Mesothelial cell of epicardium (in vitro differentiated cells): ENCODE measurements at regions not wholly inside any gene's neighbourhood (a gene's known extent, or its start where the extent isn't known, plus 50 kb on each side); places are given as distances from the start of the nearest gene placed in this dataset.

Source experiments
- DNase-seq, 2 experiments: peaks; one replicate each; pipeline ENCODE4 v3.0.0; 2021; ENCODE audit warnings: low spot score in 2 of 2; ENCODE audit not compliant: unreplicated experiment in 2 of 2
- H3K27ac Mint-ChIP-seq: 2 replicates; pipeline ENCODE4 v1.8.0; 2021; ENCODE audit warnings: mixed read lengths
- H3K27me3 Mint-ChIP-seq: 2 replicates; pipeline ENCODE4 v1.8.0; 2021; ENCODE audit warnings: low read depth, mixed read lengths
- H3K36me3 Mint-ChIP-seq: 2 replicates; pipeline ENCODE4 v1.8.0; 2021; ENCODE audit warnings: mixed read lengths
- H3K4me1 Mint-ChIP-seq: 2 replicates; pipeline ENCODE4 v1.8.0; 2021; ENCODE audit warnings: mixed read lengths
- H3K4me3 Mint-ChIP-seq: 2 replicates; pipeline ENCODE4 v1.8.0; 2021; ENCODE audit warnings: mild to moderate bottlenecking, moderate library complexity, mixed read lengths
- H3K9me3 Mint-ChIP-seq: 2 replicates; pipeline ENCODE4 v1.8.0; 2021; ENCODE audit warnings: mixed read lengths
- TF ChIP-seq, protein P1 (sequence below): fragments of 200-600 bp; sonication (generic); IDR thresholded peaks from one replicate; pipeline ENCODE4 v1.5.0; 2021; ENCODE audit warnings: antibody characterized with exemption; ENCODE audit not compliant: unreplicated experiment

DNA sequence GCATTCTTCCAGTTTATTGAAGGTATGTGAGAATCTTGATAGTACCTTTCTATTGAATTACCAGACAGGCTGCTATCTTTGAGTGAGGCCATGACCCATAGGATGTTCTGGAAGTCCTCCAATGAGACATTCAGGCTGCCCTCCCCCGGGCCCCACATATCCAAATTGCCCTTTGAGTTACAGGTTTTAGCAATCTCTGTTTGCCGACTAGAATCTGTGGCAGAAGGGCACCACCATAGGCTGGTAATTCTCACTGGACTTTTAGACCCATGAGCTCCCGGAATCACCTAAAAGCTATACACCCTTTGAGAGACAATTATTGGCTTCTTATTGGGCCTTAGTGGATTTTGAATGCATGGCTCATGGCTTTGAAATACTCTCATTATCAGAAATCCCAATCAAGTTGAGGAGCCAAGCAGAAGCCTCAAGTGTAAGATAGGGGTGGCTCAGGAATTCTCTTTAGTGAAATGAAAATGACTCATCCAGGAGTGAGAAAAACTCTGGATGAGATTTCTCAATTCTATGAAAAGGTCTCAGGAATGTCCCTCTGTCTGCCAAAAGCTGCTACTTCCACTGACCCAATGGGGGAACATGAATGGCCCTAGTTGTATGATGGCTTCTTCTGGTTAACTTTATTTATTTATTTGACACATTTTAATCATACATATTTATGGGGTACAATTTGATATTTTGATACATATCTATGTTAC lies 172.1 kb upstream of the CSNK1A1L start:
- TF ChIP-seq, protein P1, sequence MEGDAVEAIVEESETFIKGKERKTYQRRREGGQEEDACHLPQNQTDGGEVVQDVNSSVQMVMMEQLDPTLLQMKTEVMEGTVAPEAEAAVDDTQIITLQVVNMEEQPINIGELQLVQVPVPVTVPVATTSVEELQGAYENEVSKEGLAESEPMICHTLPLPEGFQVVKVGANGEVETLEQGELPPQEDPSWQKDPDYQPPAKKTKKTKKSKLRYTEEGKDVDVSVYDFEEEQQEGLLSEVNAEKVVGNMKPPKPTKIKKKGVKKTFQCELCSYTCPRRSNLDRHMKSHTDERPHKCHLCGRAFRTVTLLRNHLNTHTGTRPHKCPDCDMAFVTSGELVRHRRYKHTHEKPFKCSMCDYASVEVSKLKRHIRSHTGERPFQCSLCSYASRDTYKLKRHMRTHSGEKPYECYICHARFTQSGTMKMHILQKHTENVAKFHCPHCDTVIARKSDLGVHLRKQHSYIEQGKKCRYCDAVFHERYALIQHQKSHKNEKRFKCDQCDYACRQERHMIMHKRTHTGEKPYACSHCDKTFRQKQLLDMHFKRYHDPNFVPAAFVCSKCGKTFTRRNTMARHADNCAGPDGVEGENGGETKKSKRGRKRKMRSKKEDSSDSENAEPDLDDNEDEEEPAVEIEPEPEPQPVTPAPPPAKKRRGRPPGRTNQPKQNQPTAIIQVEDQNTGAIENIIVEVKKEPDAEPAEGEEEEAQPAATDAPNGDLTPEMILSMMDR, result no peak
- Mint-ChIP-seq H3K4me3 (no peak overlapping the region), H3K36me3 (peaks cover 11% of the 10 kb centered on the region), H3K27ac (no peak overlapping the region), H3K4me1 (no peaks in the 10 kb centered on the region), H3K9me3 (peaks cover 23% of the 10 kb centered on the region), H3K27me3 (no peaks in the 10 kb centered on the region)
- no peak for DNase-seq

DNA sequence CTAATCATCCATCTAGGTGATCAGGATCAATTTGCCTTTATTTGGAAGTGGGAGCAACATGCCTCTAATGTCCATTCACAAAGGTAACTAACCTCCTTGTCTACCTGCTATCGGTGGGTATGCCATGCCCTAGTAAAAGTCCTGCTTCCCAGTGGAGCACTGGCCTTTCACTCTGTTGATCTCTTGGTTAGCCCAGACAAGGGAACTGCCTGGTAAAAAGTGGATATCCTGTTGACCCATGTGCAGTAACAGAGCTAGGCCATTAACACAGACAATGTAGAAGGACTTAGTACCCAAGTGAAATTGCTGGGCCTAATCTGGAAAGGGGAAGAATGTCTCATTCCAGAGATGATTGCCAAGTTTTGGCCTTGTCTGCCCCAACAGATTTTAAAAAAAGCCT lies 171.5 kb upstream of the CSNK1A1L start:
- Mint-ChIP-seq H3K4me3 (no peak overlapping the region), H3K27ac (no peak overlapping the region), H3K9me3 (peaks cover 23% of the 10 kb centered on the region), H3K36me3 (peaks cover 11% of the 10 kb centered on the region), H3K4me1 (no peaks in the 10 kb centered on the region), H3K27me3 (no peaks in the 10 kb centered on the region)
- TF ChIP-seq, protein P1, result no peak
- no peak for DNase-seq

DNA sequence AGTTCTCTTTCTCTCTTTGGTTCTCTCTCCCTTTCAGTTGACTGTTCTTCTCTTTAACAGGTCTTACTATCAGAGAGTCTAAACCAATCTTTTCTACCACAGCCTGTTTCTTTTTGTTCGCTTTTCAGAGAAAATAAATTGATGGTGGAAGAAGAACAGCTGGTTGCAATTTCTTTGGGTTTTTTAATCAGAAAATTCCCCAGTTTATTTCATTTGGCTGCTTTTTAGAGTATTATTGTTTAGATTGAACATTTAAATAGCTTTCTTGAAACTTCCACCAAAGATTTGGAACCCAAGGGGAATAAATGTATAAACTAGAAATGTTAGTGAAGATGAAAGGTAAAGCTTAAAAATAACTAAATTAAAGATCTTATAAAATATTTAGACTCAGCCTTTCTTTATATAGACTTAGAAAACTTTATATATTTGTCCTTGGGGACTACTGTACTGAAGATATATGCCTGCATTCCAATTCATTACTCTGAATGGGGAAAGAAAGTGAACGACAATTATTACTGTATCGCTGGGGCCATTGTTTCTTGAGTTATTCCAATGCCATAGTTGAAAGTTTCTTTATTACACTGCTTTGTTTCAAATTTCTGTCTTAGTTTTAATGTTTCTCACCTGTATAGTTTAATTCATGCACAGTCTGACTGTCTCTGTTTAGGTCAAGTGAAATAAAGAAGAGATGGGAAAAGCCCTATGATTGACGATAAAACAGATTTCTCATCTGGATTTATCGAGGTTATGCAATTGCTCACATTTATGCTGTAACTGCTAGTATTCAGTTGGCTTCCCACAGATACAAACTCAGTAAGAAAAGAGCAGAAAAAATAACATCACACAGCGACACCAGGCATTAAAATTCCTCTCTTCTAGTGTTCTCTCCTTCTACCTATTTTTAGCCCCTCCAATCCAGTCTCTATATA lies 169.4 kb upstream of the CSNK1A1L start:
- Mint-ChIP-seq H3K27me3 (no peaks in the 10 kb centered on the region), H3K4me3 (no peak overlapping the region), H3K27ac (no peak overlapping the region), H3K9me3 (peaks cover 31% of the 10 kb centered on the region), H3K36me3 (peaks cover 11% of the 10 kb centered on the region), H3K4me1 (no peaks in the 10 kb centered on the region)
- DNase-seq, result no peak
- TF ChIP-seq, protein P1, result no peak

DNA sequence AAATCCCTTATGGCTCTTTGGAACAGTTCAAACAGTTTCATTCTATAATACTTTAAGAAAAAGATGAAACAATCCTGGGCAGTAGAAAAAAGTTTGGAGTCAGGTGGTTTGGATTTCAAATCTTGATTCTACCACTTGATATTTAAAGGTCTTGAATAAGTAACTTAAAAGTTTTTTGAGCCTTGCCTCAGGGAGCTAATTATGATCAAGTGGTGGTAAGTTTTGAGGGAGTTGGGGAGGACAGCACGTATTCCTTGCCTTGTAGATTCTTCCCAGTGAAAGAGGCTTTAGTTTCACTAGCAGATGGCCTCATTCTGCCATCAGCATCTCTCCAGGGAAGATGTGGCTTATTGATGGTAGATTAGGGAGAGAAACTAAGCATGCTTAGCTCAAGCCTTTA lies 168.4 kb upstream of the CSNK1A1L start:
- no peaks in the 10 kb centered on the region for H3K27me3 Mint-ChIP-seq
- TF ChIP-seq, protein P1, result no peak
- no peak overlapping the region for H3K27ac Mint-ChIP-seq

DNA sequence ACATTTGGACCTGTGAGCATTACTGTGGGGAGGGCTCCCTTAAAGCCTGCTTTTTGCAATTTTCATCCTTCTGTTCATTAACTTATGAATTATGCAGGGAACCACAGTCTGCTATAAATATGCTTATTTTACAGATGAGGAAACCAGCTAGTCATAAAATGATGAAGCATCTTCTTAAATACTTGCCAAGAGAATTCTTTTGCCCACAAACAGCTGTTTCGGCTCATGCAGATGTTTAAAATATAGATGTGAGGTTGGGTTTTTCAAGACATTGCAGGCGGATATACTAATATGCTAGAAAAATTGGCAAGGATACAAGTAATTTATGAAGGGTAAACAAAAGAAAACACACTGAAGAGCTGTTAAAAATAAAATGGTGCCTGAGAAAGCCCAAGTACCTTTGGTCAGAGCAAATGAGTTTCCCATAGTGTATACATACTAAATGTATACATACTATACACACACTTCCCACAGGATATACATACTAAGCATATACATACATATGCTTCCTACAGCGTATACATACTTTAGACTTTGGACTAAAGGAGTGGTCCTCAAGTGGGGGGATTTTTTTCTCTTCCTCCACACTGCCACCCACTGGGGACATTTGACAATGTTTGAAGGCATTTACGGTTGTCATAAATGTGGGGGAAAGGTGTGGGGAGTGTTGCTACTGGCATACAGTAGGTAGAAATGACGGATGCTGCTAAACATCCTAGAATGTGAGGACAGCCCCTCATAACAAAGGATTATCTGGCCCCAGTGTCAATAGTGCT lies 164.9 kb upstream of the CSNK1A1L start:
- Mint-ChIP-seq H3K27ac (no peak overlapping the region), H3K4me1 (peaks cover 3% of the 10 kb centered on the region), H3K27me3 (no peaks in the 10 kb centered on the region), H3K9me3 (peaks cover 18% of the 10 kb centered on the region), H3K36me3 (peaks cover 4% of the 10 kb centered on the region), H3K4me3 (no peak overlapping the region)
- TF ChIP-seq, protein P1, result no peak
- DNase-seq, result no peak

More for the DNA sequence above, 168.4 kb upstream of the CSNK1A1L start:
- no peak for DNase-seq
- H3K9me3 Mint-ChIP-seq, result peaks cover 27% of the 10 kb centered on the region
- H3K4me3 Mint-ChIP-seq, result no peak overlapping the region
- no peaks in the 10 kb centered on the region for H3K4me1 Mint-ChIP-seq
- peaks cover 9% of the 10 kb centered on the region for H3K36me3 Mint-ChIP-seq
